IgD-negative memory B cell (primary cell): ENCODE measurements at regions not wholly inside any gene's neighbourhood (a gene's known extent, or its start where the extent isn't known, plus 50 kb on each side); places are given as distances from the start of the nearest gene placed in this dataset.

Source experiments
- H3K27ac Mint-ChIP-seq, 3 donors: one replicate each; pipeline ENCODE4 v1.8.0; 2020 to 2022; ENCODE audit warnings: mild to moderate bottlenecking in 3 of 3, mixed read lengths in 3 of 3, moderate library complexity in 1 of 3
- H3K27me3 Mint-ChIP-seq: one replicate; pipeline ENCODE4 v1.8.0; 2021; ENCODE audit warnings: mixed read lengths
- H3K36me3 Mint-ChIP-seq: one replicate; pipeline ENCODE4 v1.8.0; 2020; ENCODE audit warnings: mild to moderate bottlenecking, mixed read lengths
- H3K4me1 Mint-ChIP-seq, 3 donors: one replicate each; pipeline ENCODE4 v1.8.0; 2020 to 2022; ENCODE audit warnings: mixed read lengths in 3 of 3, mild to moderate bottlenecking in 1 of 3
- H3K4me3 Mint-ChIP-seq, 4 donors: one replicate each; pipeline ENCODE4 v1.8.0; 2020 to 2022; ENCODE audit warnings: mild to moderate bottlenecking in 4 of 4, mixed read lengths in 4 of 4, moderate library complexity in 3 of 4
- H3K9me3 Mint-ChIP-seq, 3 donors: one replicate each; pipeline ENCODE4 v1.8.0; 2020 to 2021; ENCODE audit warnings: mixed read lengths in 3 of 3, mild to moderate bottlenecking in 1 of 3

DNA sequence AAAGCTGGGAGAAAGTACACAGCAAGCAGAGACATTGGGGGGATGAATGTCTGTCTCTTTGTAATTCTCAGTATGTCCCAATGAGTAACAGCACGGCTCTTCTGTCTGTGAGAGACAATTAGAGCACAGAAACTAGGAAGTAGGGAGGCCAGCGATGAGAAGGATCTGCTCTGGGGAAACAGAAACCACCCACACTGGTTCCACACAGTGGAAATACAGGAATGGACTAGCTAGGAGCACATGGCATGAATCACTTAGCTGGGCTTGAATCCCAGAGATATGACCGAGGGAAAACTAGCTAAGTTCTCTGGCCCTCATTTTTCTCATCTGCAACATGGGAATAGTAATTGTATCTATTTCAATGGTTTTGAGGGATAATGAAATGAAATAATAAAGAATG, 895.9 kb downstream of the TLE4 start:
- peaks cover 3 to 19% (median 6%) of the 10 kb centered on the region in 3 donors for H3K9me3 Mint-ChIP-seq
- H3K27ac Mint-ChIP-seq: no peak overlapping the region
- peaks cover 6% of the 10 kb centered on the region for H3K36me3 Mint-ChIP-seq
- no peaks in the 10 kb centered on the region for H3K27me3 Mint-ChIP-seq
- H3K4me1 Mint-ChIP-seq: peaks cover 2 to 4% (median 4%) of the 10 kb centered on the region in 3 donors
- no peak overlapping the region for H3K4me3 Mint-ChIP-seq

DNA sequence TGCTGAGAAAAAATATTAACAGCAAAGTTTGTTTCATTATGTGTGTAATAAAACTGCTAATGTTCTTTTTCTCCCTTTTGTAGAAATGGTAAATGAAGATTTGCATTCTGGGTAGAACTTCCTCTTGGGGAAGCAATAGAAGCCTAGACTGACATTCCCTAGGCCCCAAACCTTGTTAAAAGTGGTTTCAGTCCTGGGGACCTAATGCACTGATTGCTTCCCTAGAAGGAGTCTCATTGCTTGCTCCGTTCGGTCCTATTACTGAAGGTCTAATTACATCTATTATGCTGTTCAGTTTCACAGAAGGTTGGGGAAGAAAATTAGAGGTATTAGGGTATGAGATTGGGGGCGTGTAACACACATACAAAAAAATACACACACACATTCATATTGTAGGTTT, 893.8 kb downstream of the TLE4 start:
- Mint-ChIP-seq H3K36me3 (peaks cover 6% of the 10 kb centered on the region), H3K4me1 (peaks cover 0 to 4% (median 0%) of the 10 kb centered on the region in 3 donors), H3K9me3 (peaks cover 5 to 22% (median 8%) of the 10 kb centered on the region in 3 donors), H3K27ac (no peak overlapping the region), H3K27me3 (no peaks in the 10 kb centered on the region), H3K4me3 (no peak overlapping the region)

DNA sequence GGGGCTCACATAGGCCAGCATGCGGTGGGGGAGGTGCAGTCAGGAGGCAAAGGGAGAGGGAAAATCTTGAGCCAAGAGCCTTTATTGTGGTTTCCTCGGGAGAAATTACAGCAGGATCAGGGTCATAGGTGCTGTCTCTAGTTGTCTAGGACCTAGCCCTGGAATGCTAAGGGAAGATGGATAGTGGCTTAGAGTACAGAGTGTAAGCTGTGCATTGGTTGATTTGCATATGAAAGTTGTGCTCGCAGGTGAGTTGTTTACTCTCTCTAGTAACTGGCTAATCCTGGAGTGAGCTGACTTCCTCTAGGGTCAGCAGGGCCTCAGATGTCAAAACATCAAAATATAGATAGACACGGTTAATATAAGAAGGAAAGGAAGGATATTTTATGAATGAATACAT, 877.7 kb downstream of the TLE4 start:
- peaks cover 6 to 15% (median 13%) of the 10 kb centered on the region in 3 donors for H3K9me3 Mint-ChIP-seq
- peak overlapping the region in 1 of 3 donors; percentile 11 for H3K27ac Mint-ChIP-seq
- peaks cover 4% of the 10 kb centered on the region for H3K36me3 Mint-ChIP-seq
- H3K27me3 Mint-ChIP-seq: no peaks in the 10 kb centered on the region
- H3K4me1 Mint-ChIP-seq: peaks cover 3 to 15% (median 5%) of the 10 kb centered on the region in 3 donors
- peak overlapping the region in 1 of 4 donors; percentile 39 for H3K4me3 Mint-ChIP-seq

DNA sequence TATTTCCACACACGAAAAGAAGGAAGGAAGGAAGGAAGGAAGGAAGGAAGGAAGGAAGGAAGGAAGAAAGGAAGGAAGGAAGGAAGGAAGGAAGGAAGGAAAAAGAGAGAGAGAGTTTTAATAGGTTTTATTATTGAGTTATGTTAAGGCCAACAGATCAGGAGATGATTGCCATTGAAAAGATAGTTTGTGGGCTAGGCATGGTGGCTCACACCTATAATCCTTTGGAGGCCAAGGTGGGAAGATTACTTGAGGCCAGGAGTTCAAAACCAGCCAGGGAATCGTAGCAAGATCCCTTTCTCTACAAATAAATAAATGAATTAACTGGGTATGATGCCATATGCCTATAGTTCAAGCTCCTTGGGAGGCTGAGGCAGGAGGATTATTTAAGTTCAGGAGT, 877.2 kb downstream of the TLE4 start:
- Mint-ChIP-seq H3K27me3 (no peaks in the 10 kb centered on the region), H3K4me1 (peaks cover 3 to 15% (median 5%) of the 10 kb centered on the region in 3 donors), H3K4me3 (peak overlapping the region in 2 of 4 donors; percentile 38 to 39), H3K27ac (no peak overlapping the region), H3K36me3 (peaks cover 4% of the 10 kb centered on the region), H3K9me3 (peaks cover 6 to 15% (median 10%) of the 10 kb centered on the region in 3 donors)

DNA sequence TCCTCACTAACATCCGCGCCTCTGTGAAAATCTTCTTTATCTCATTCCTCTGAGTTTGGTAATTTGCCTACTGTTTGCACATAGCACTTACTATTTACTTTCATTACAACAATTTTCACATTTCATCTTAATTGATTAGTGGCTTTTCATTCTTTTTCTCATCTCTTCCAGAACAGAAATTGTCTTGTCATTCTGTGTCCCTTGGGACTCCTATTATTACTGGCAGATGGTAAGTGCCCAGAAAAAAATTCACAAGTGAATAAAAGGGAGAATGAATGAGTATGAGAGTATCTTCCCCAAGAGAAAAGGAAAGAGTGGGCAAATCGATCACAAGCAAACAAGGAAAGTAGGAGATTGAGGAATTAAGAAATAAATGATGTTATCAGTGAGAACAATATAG, 876.1 kb downstream of the TLE4 start:
- peaks cover 6 to 12% (median 7%) of the 10 kb centered on the region in 3 donors for H3K9me3 Mint-ChIP-seq
- peaks cover 3 to 15% (median 5%) of the 10 kb centered on the region in 3 donors for H3K4me1 Mint-ChIP-seq
- peaks cover 4% of the 10 kb centered on the region for H3K36me3 Mint-ChIP-seq
- no peaks in the 10 kb centered on the region for H3K27me3 Mint-ChIP-seq
- no peak overlapping the region for H3K4me3 Mint-ChIP-seq
- H3K27ac Mint-ChIP-seq: peak overlapping the region in 1 of 3 donors; percentile 24

DNA sequence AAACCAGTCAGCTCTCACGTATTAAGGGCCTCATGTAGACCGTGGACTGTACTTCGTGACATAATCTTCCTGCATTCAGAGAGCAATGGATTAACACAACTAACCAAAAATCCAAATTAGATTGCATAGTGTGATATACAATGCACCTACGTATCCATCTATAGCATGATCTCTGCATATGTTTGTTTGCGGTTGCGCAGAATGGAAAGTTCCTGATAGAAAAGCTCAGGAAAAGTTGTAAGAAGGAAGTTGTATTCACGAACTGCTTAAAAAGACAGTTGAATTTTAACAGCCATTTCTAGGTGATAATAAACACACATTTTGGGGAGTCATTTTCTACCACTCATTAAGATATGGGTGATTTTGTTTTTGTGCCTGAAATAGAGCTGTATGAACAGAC, 869.0 kb downstream of the TLE4 start:
- Mint-ChIP-seq H3K9me3 (no peaks in the 10 kb centered on the region), H3K4me1 (peaks cover 4 to 16% (median 6%) of the 10 kb centered on the region in 3 donors), H3K27ac (no peak overlapping the region), H3K4me3 (no peak overlapping the region), H3K27me3 (no peaks in the 10 kb centered on the region), H3K36me3 (peaks cover 3% of the 10 kb centered on the region)

DNA sequence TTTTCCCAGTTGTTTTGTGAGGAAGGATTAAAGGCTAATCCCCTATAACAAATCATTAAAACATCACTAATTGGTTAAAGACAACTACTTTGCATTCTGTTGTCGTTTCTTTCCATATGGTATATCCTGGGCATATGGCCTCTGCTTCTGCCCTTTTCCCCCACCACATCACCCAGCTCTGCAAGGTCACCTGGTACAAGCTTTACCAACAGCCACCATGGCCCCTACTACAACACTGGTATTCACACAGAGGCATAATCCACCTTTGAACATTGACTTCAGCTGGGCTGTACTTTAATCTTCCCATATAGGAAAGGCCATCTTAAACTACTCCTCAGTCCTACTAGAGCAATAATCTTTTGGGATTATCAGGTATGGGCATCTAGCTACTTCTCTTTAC, 866.1 kb downstream of the TLE4 start:
- H3K9me3 Mint-ChIP-seq: peaks cover 0 to 5% (median 4%) of the 10 kb centered on the region in 3 donors
- no peaks in the 10 kb centered on the region for H3K27me3 Mint-ChIP-seq
- no peak overlapping the region for H3K4me3 Mint-ChIP-seq
- H3K36me3 Mint-ChIP-seq: peaks cover 2% of the 10 kb centered on the region
- H3K27ac Mint-ChIP-seq: no peak overlapping the region
- peaks cover 4 to 16% (median 11%) of the 10 kb centered on the region in 3 donors for H3K4me1 Mint-ChIP-seq

DNA sequence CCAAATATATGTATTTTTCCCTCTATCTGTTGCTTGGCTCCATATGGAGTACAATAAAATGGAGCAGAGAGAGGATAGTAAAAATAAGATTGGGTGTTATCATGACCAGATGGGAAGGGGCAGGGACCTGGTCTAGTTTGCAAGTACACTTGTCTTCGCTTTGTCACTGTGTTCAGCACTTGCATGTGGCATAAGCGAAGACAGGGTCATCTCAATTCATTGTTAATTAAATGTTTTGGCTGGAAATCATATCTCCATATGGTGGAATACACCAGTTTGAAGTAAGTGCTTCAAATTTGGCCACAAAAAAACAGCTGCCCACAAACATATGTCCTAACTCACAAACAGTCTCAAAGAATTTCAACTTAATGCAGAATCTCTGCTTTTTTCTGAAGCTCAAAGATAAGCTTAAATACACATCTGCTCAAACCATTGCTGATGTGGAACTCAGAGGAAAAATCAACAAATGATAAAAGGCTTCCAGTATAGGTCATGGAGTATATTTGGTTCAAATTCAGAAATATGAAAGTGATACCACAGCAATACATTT, 865.4 kb downstream of the TLE4 start:
- no peak overlapping the region for H3K4me3 Mint-ChIP-seq
- no peak overlapping the region for H3K27ac Mint-ChIP-seq
- H3K9me3 Mint-ChIP-seq: peaks cover 0 to 5% (median 4%) of the 10 kb centered on the region in 3 donors
- H3K36me3 Mint-ChIP-seq: peaks cover 2% of the 10 kb centered on the region
- H3K4me1 Mint-ChIP-seq: peaks cover 4 to 16% (median 11%) of the 10 kb centered on the region in 3 donors
- no peaks in the 10 kb centered on the region for H3K27me3 Mint-ChIP-seq

DNA sequence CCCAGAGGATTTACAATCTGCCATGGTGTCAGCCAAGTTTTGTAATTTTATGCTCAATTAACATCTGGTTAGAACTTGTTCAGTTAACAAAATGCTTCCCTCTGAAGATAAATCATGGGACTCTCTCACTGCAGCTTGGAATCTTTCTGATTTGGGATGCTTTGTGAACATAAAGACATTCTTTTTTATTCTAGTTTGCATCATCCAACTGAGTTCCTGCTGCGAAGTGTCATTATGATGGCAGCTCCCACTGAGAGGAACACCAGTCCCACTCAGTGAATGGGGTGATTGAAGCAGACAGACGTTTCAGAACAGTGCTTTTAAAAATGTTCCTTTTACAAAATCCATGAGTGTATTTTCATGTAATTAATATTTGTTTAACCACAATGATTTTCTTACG, 863.8 kb downstream of the TLE4 start:
- H3K9me3 Mint-ChIP-seq: peaks cover 0 to 5% (median 4%) of the 10 kb centered on the region in 3 donors
- no peak overlapping the region for H3K27ac Mint-ChIP-seq
- peaks cover 2% of the 10 kb centered on the region for H3K36me3 Mint-ChIP-seq
- no peaks in the 10 kb centered on the region for H3K27me3 Mint-ChIP-seq
- peaks cover 4 to 16% (median 11%) of the 10 kb centered on the region in 3 donors for H3K4me1 Mint-ChIP-seq
- H3K4me3 Mint-ChIP-seq: no peak overlapping the region

DNA sequence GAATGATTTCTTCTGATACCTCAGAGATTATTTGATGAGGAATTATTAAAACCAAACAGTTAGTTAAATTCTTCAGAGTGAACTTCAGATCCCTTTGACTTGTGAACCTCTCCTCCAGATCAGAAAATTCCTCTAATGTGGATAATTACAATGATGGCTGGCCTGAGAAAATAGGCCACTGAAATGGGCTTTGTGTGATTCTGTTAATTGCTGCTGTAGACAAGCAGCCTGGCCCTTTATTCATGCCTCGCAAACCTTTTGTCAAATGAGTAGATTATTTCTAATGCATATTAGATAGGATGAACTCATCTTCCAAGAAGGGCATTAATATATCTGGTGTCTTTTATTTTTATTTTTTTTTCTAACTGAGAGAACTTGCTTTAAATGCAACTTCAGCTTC, 855.2 kb downstream of the TLE4 start:
- Mint-ChIP-seq H3K36me3 (no peaks in the 10 kb centered on the region), H3K9me3 (peaks cover 2 to 6% (median 2%) of the 10 kb centered on the region in 3 donors), H3K4me1 (peaks cover 8 to 12% (median 10%) of the 10 kb centered on the region in 3 donors), H3K27ac (no peak overlapping the region), H3K27me3 (no peaks in the 10 kb centered on the region), H3K4me3 (no peak overlapping the region)

DNA sequence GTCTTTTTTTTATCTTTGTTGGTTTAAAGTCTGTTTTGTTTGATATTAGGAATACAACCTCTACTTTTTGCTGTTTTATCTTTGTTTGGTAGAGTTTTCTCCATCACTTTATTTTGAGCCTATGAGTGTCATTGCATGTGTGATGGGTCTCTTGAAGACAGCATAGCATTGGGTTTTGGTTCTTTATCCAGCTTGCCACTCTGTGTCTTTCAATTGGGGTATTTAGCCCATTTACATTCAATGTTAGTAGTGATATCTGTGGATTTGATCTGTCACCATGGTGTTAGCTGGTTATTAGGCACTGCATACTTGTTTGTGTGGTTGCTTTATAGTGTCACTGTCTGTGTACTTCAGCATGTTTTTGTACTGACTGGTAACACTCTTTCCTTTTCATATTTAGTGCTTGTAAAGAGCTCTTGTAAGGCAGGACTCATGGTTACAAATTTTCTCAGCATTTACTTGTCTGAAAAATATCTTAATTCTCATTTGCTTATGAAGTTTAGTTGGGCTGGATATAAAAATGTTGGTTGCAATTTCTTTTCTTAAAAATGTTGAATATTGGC, 845.5 kb downstream of the TLE4 start:
- H3K36me3 Mint-ChIP-seq: peaks cover 13% of the 10 kb centered on the region
- H3K27me3 Mint-ChIP-seq: no peaks in the 10 kb centered on the region
- peaks cover 4 to 12% (median 5%) of the 10 kb centered on the region in 3 donors for H3K4me1 Mint-ChIP-seq
- peaks cover 9 to 41% (median 20%) of the 10 kb centered on the region in 3 donors for H3K9me3 Mint-ChIP-seq
- H3K27ac Mint-ChIP-seq: no peak overlapping the region
- peak overlapping the region in 1 of 4 donors; percentile 6 for H3K4me3 Mint-ChIP-seq

DNA sequence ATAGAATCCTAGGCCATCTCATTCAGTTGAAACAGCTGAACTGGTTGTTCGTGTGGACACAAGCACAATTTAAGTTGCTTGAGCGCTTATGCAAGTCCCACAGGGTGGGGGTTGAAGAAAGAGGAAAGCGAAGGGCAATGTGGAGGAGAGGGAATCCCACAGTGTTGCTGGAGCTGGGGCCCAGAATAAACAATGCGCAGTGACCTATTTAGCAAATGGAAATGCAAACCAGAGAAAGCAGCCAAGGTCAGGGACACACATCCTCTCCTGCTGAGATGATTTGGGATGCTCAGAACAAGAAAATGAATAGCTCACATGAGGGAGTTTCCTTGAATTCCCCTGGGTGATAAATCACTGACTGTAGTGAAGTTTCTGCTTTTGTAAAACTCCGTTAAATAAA, 838.3 kb downstream of the TLE4 start:
- Mint-ChIP-seq H3K9me3 (peaks cover 2 to 16% (median 11%) of the 10 kb centered on the region in 3 donors), H3K36me3 (peaks cover 4% of the 10 kb centered on the region), H3K27ac (peak overlapping the region in 2 of 3 donors; percentile 50 to 56), H3K4me1 (peaks cover 25 to 30% (median 25%) of the 10 kb centered on the region in 3 donors), H3K27me3 (no peaks in the 10 kb centered on the region), H3K4me3 (peak overlapping the region in 2 of 4 donors; percentile 24 to 55)

DNA sequence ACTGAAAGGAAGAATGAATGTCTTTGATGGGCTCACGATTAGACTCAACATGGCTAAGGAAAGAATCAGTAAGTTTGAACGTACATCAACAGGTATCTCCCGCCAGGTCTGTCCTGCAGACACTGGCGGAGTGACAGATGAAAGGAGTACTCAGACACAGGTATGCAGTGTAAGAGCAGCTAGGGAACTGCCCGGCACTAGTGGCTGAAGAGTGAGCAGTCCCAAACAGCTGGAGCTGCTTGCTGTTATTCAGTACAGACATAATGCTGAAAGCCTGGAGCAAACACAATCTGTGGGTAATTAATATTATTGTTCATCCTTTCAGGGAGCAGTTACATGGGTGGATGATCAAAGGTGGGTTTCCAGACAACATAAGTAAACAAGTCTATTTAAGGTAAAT, 835.5 kb downstream of the TLE4 start:
- Mint-ChIP-seq H3K9me3 (peaks cover 2 to 11% (median 8%) of the 10 kb centered on the region in 3 donors), H3K27me3 (no peaks in the 10 kb centered on the region), H3K4me1 (peaks cover 25 to 36% (median 30%) of the 10 kb centered on the region in 3 donors), H3K27ac (no peak overlapping the region), H3K36me3 (peaks cover 4% of the 10 kb centered on the region), H3K4me3 (no peak overlapping the region)

DNA sequence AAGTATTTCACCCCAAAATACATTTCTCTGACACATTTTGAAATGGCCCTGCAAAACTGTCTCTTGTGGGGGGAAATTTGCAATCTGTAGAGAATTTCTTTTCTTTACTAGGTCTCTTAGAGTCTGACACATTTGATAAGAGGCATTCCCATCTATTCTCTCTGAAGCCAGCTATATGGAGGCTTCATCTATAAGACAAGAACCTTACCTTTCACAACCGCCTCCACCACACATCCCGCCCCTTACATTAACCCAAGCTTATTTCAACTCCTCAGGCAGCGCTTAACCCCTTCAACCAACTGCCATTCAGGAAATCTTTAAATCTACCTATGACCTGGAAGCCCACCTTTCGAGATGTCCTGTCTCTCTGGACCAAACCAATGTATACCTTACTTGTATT, 829.5 kb downstream of the TLE4 start:
- peaks cover 3% of the 10 kb centered on the region for H3K36me3 Mint-ChIP-seq
- no peak overlapping the region for H3K4me3 Mint-ChIP-seq
- no peaks in the 10 kb centered on the region for H3K27me3 Mint-ChIP-seq
- H3K9me3 Mint-ChIP-seq: peaks cover 2 to 3% (median 3%) of the 10 kb centered on the region in 3 donors
- H3K4me1 Mint-ChIP-seq: peaks cover 4 to 18% (median 8%) of the 10 kb centered on the region in 3 donors
- H3K27ac Mint-ChIP-seq: no peak overlapping the region

DNA sequence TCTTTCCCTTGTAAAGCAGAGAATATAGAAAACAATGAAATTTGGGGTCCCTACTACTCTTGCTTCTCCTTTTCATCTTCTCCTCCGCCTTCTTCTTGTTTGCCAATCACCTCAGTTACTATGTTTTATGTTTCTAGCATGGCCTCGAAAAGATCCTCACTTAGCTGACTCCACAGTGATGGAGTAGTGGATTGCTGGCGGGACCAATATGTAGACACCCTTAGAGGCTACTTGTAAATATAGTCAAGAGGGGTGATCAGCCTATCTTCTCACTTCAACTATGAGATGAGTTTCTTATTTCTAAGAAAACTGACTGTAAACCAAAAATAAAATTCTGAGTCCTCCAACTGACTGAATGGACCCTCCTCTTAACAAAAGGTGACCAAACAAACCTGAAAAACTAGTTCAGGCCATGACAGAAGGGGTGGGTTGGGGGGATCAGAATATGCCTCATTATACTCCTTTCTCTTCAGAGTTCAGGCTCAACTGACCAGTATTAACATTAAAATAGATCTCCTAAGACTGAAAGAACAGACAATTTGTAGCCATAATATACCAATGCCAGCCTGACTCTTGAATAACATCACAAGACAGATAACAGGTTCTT, 829.0 kb downstream of the TLE4 start:
- H3K36me3 Mint-ChIP-seq: peaks cover 3% of the 10 kb centered on the region
- no peaks in the 10 kb centered on the region for H3K27me3 Mint-ChIP-seq
- H3K4me3 Mint-ChIP-seq: no peak overlapping the region
- H3K9me3 Mint-ChIP-seq: peaks cover 0 to 3% (median 0%) of the 10 kb centered on the region in 3 donors
- no peak overlapping the region for H3K27ac Mint-ChIP-seq
- H3K4me1 Mint-ChIP-seq: peaks cover 4 to 18% (median 8%) of the 10 kb centered on the region in 3 donors
